Loucy (cell line): ENCODE measurements at regions not wholly inside any gene's neighbourhood (a gene's known extent, or its start where the extent isn't known, plus 50 kb on each side); places are given as distances from the start of the nearest gene placed in this dataset.

Experiments used
- CTCF ChIP-seq: fragments of 200-600 bp; sonication (generic); conservative IDR thresholded peaks from 2 replicates; pipeline ENCODE4 v1.5.1; 2014; ENCODE audit warnings: mild to moderate bottlenecking, antibody characterized with exemption, low read length
- EZH2phosphoT487 ChIP-seq: fragments of 200-600 bp; IDR thresholded peaks from 2 replicates; pipeline ENCODE4 v1.6.1; 2018; ENCODE audit warnings: antibody characterized with exemption, mild to moderate bottlenecking, moderate library complexity, borderline replicate concordance

DNA sequence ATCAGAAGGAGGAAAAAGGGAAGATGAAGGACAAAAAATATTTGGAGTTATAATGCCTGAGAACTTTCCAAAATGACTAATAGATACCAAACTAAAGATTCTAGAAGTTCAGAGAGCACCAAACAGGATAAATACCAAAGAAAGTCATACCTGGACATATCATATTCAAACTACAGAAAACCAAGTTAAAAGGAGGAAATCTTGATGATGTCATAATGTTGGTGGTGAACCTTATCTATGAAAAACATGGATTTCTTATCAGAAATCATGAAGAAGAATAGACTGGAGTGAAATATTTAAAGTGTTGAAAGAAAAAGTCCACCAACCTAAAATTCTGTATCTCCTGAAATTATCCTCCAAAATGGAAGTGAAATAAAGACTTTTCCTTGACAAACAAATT is 389.2 kb downstream of the JRKL start:
- TF ChIP-seq CTCF (no peak), EZH2phosphoT487 (no peak)
